ENCODE measurements at regions not wholly inside any gene's neighbourhood (a gene's known extent, or its start where the extent isn't known, plus 50 kb on each side); places are given as distances from the start of the nearest gene placed in this dataset.

DNA sequence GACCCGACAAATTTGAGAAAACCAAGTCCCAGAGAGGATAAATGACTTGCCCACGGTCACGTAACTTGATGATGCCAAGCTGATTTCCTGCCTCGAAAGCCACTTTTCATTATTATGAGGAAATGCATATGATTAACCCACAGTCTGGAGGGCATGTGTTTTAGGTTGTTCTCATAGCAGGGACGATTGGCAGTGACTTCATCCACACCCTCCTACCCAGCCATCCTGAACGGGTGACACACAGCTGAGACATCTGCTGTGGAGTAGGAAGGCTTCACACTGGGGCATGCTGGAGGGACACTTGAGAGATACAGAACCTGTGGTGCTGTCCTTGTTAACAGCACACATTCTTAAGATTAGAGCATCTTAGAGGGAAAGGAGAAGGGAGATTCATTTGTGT, 65.4 kb upstream of the WDFY2 start:
- ATAC-seq (replicated peaks): peak; percentile 98
- Mint-ChIP-seq H3K27me3 (no peaks in the 10 kb centered on the region), H3K9me3 (no peaks in the 10 kb centered on the region), H3K4me1 (peaks cover 17% of the 10 kb centered on the region), H3K36me3 (ENCODE audit: low read depth) (no peaks in the 10 kb centered on the region), H3K27ac (peak overlapping the region; percentile 80), H3K4me3 (peak overlapping the region; percentile 54)

DNA sequence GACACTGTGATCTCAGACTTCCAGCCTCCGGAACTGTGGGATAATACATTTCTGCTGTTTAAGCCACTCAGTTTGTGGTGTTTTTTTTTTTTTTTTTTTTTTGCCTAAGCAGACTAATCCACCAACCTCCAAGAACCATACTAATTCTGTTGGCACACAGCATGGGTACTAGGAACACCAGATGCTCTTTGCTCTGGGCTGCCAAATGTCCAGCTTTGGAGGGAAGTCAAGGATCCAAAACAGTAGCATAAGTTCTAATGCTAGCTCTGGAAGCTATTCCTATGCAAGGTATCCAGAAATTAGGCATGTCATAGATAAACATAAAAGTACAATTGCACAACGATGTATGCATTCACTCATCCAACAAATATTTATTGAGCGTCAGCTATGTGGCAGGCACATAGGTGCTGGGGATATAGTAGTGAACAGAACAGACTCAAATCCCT, 64.5 kb upstream of the WDFY2 start:
- H3K4me1 Mint-ChIP-seq: peaks cover 17% of the 10 kb centered on the region
- ATAC-seq (replicated peaks): no peak
- H3K9me3 Mint-ChIP-seq: no peaks in the 10 kb centered on the region

GRCh38 chr13:51520524-51520923, 63.7 kb upstream of the WDFY2 start:
- H3K36me3 Mint-ChIP-seq (ENCODE audit: low read depth): no peaks in the 10 kb centered on the region
- no peak overlapping the region for H3K27ac Mint-ChIP-seq
- H3K4me3 Mint-ChIP-seq: no peak overlapping the region
- H3K9me3 Mint-ChIP-seq: no peaks in the 10 kb centered on the region
- H3K27me3 Mint-ChIP-seq: no peaks in the 10 kb centered on the region
- ATAC-seq (replicated peaks): no peak
- H3K4me1 Mint-ChIP-seq: peaks cover 17% of the 10 kb centered on the region

More for the DNA sequence above, 64.5 kb upstream of the WDFY2 start:
- Mint-ChIP-seq H3K4me3 (no peak overlapping the region), H3K27me3 (no peaks in the 10 kb centered on the region), H3K27ac (no peak overlapping the region), H3K36me3 (ENCODE audit: low read depth) (no peaks in the 10 kb centered on the region)

DNA sequence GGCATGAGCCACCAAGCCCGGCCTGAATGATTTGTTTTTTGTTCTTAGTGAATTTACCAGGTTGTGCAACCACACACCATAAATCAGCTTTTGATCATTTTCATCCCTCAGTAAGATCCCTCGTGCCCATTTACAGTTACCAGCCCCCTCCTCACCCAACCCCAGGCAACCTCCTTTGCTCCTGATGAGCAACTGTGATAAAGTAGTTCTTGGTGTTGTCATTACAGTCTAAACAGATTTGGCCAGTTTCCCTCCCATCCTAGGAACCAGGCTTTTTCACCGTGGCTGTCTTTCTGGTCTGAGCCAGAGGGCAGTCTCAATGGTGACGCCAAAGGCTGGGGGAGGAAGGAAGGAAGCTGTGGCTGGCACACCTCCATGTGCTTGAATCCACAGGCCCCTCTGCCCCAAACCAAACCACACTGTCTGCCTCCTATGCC, 61.2 kb upstream of the WDFY2 start:
- Mint-ChIP-seq H3K9me3 (no peaks in the 10 kb centered on the region), H3K27me3 (no peaks in the 10 kb centered on the region), H3K4me3 (peak overlapping the region; percentile 38), H3K4me1 (peaks cover 13% of the 10 kb centered on the region), H3K27ac (peak overlapping the region; percentile 42), H3K36me3 (ENCODE audit: low read depth) (no peaks in the 10 kb centered on the region)
- ATAC-seq (replicated peaks): peak; percentile 46

GRCh38 chr13:51524312-51524711, 60.0 kb upstream of the WDFY2 start:
- Mint-ChIP-seq H3K9me3 (no peaks in the 10 kb centered on the region), H3K27me3 (no peaks in the 10 kb centered on the region), H3K4me1 (peaks cover 4% of the 10 kb centered on the region), H3K4me3 (no peak overlapping the region), H3K36me3 (ENCODE audit: low read depth) (no peaks in the 10 kb centered on the region), H3K27ac (no peak overlapping the region)
- no peak for ATAC-seq (replicated peaks)

DNA sequence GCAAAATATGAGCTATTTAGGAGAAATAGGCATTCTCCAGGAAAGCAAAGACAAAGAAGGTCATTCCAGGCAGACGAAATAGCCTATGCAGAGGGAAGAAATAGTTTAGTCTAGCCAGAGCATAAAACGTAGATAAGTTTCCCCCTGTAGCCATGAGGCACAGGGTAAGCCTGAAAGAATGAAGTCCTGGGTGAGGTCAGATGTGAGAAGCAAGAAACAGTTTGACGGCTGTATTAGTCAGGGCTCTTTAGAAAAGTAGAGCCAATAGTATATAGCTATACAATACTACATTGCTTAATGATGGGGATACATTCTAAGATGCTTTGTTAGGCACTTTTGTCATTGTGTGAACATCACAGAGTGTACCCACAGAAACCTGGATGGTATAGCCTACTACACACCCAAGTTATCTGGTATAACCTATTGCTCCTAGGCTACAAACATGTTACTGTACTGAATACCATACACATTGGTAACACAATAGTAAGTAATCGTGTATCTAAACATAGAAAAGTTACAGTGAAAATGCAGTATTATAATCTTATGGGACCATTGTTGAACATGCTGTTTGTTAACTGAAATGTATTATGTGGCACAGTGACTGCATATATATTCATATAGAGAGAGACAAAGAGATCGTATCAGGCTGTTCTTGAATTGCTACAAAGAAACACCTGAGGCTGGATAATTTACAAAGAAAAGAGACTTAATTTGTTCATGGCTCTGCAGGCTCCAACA, 59.3 kb upstream of the WDFY2 start:
- Mint-ChIP-seq H3K36me3 (ENCODE audit: low read depth) (no peaks in the 10 kb centered on the region), H3K9me3 (no peaks in the 10 kb centered on the region), H3K27me3 (no peaks in the 10 kb centered on the region), H3K4me1 (peaks cover 4% of the 10 kb centered on the region), H3K27ac (no peak overlapping the region), H3K4me3 (no peak overlapping the region)
- ATAC-seq (replicated peaks): peak; percentile 50

DNA sequence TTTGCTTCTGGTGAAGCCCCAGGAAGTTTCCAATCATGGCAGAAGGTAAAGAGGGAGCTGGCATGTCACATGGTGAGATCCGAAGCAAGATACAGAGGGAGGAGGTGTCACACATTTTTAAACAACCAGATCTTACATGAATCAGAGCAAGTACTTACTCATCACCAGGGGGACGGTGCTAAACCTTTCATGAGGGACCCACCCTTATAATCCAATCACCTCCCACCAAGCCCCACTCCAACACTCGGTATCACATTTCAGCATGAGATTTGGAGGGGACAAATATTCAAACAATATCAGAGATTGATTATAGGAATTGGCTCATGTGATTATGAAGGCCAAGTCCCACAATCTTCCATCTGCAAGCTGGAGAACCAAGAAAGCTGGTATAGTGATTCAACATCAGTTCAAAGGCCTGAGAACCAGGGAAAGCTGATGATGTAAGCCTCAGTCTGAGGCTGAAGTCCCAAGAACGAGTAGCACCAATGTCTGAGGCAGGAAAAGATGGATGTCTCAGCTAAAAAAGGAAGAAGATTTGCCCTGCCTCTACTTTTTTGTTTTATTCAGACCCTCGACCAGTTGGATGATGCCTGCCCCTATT, 58.6 kb upstream of the WDFY2 start:
- H3K36me3 Mint-ChIP-seq (ENCODE audit: low read depth): no peaks in the 10 kb centered on the region
- no peak overlapping the region for H3K4me3 Mint-ChIP-seq
- no peaks in the 10 kb centered on the region for H3K9me3 Mint-ChIP-seq
- H3K4me1 Mint-ChIP-seq: peaks cover 4% of the 10 kb centered on the region
- no peaks in the 10 kb centered on the region for H3K27me3 Mint-ChIP-seq
- H3K27ac Mint-ChIP-seq: no peak overlapping the region
- ATAC-seq (replicated peaks): peak; percentile 65

GRCh38 chr13:51526202-51526601, 58.1 kb upstream of the WDFY2 start:
- H3K27ac Mint-ChIP-seq: no peak overlapping the region
- no peaks in the 10 kb centered on the region for H3K27me3 Mint-ChIP-seq
- no peaks in the 10 kb centered on the region for H3K36me3 Mint-ChIP-seq (ENCODE audit: low read depth)
- ATAC-seq (replicated peaks): no peak
- peaks cover 4% of the 10 kb centered on the region for H3K4me1 Mint-ChIP-seq
- H3K4me3 Mint-ChIP-seq: no peak overlapping the region
- H3K9me3 Mint-ChIP-seq: no peaks in the 10 kb centered on the region

DNA sequence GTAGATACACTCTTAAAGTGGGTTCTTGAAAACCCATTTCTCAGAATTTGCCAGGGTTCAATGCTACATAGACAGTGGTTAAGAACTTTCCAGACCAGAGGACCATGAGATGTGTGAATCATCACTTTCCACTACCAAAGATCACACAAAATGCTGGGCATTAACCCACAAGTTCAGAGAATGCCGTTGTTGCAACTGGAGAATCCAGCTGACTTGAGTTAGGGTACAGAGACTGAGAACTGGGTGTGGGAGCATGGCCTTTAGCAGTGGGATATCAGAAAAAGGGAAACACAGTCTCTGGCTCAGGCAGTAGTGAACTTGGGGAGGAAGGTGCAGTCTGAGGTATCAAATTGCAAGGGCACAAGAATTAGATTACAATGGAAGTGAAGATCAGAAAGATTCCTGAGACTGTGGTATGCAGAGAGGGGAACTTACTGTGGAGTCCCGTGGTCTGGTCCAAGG, 51.5 kb upstream of the WDFY2 start:
- Mint-ChIP-seq H3K9me3 (no peaks in the 10 kb centered on the region), H3K36me3 (ENCODE audit: low read depth) (no peaks in the 10 kb centered on the region), H3K27ac (no peak overlapping the region), H3K27me3 (no peaks in the 10 kb centered on the region), H3K4me3 (peak overlapping the region; percentile 42), H3K4me1 (peaks cover 18% of the 10 kb centered on the region)
- peak; percentile 84 for ATAC-seq (replicated peaks)

DNA sequence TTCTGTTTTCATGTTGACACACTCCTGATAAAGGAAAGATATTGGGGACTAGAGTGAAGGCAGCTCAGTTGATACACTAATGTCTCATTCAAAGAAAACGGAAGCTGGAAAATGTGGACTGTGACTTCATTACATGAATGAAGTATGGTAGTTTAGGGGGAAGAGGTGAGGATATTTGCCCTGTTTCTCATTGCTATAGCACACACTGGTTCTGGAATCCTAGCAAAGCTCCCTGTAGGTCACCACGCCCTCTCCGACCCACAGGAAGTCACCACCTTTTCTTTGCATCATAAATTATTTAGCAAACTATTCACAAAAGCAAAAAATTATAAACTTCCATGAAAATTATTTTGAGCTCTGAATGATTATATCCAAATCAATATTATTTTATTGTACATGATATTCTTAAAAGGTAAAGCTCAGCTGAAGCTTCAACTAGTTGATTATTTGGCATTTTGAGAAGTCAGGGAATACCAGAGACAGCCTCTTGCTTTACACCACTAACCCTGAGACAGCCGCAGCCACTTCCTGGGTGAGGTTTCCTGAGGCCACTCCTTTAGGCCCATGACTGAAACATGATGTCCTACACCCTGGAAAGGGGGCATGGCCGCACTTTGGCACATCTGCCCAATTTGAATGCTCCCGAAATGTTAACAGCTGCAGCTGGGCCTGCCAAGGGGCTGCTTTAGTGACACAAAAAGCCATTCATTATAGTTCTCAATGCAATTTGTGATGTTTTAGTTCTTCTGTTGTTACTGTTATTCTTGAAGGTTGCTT, 50.0 kb upstream of the WDFY2 start:
- no peaks in the 10 kb centered on the region for H3K36me3 Mint-ChIP-seq (ENCODE audit: low read depth)
- no peaks in the 10 kb centered on the region for H3K27me3 Mint-ChIP-seq
- peaks cover 22% of the 10 kb centered on the region for H3K4me1 Mint-ChIP-seq
- no peaks in the 10 kb centered on the region for H3K9me3 Mint-ChIP-seq
- peak; percentile 78 for ATAC-seq (replicated peaks)
- peak overlapping the region; percentile 41 for H3K4me3 Mint-ChIP-seq
- peak overlapping the region; percentile 23 for H3K27ac Mint-ChIP-seq

Data from activated T-helper 17 cell treated with anti-CD3 and anti-CD28 coated beads, Interleukin-2, amount 50 U/mL, for 72 hours (primary cell).